HG03097 (cell line): ENCODE measurements at regions not wholly inside any gene's neighbourhood (a gene's known extent, or its start where the extent isn't known, plus 50 kb on each side); places are given as distances from the start of the nearest gene placed in this dataset.

ENCODE experiments used
- ATAC-seq: cut with Tn5 transposase; IDR thresholded peaks from one replicate; pipeline ENCODE4 v1.9.1; 2021; ENCODE audit not compliant: unreplicated experiment, low FRiP score

DNA sequence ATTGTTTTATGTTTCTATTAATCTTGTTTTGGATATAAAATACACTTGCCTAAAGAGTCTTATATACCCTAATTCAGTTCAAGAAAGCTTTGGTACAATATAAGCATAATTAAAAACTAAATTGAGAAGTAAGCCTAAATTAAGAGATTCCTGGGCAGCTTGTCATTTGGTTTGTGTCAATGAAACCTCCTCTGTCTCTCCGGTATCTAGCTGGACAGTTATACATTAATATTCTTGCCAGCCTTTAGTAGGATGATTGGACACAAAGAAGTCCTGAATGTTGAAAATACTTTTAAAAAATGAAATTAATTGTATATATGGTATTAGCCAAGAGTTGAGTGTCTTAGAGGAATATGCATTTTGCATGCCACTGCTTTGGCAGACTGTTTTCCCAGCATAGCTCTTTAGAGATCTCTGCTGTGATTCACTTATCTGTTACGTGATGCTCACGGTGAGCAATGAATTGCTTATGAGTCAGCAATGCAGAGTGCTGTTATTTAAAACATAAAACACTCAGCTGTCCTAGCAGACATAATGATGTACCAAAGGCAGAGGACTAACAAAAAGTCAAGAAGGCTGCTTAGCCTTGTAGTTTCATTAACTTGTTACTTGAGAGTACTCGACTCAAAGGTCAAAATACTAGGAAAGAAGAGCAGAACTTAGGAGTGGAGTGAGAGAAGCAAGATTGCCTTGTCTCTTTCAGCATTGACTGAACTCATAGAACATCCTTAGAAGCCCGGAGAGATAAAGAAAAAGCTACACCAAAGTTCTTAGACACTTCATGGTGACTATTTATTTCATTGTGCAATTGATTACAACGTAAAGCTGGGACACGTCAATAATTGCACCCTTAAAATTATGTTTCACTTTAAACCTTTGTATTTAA lies 1296.1 kb upstream of the PCDH7 start:
- no peak for ATAC-seq

DNA sequence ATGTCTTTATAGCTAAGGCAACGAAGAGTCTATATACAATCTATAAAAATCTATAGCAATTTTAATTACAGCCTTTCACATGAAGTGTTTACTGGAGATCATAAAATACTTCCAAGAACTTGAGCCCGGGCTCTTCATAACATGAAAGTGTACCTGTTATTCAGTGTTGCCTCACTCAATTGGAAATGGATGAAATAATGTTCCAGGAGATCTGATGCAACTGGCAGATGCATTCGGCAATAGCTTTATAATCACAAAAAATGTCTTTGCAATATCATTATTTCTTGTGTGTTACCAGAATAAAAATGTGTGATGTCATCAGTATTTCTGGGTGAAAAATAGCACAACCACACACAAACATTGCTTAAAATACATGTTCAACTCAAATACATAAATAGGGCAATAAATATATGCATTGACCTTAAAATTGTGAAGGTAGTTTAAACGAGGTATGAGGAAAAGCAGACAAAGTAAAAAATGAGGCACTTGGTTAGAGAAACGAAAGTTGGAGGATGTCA lies 1266.8 kb upstream of the PCDH7 start:
- no peak for ATAC-seq

DNA sequence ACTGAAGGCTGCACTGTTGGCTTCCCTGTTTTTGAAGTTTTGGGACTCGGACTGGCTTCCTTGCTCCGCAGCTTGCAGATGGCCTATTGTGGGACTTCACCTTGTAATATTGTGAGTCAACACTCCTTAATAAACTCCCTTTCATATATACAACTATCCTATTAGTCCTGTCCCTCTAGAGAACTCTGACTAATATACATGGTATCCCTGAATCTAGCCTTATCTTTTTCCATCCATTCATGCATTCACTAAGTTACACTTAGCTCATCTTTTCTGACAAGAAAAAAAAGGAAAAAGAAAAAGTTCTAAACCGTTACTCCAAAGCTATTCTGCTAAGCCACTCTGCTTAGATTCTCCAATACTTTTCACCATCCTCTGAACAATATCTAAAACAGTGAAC lies 1260.2 kb upstream of the PCDH7 start:
- ATAC-seq, result no peak

DNA sequence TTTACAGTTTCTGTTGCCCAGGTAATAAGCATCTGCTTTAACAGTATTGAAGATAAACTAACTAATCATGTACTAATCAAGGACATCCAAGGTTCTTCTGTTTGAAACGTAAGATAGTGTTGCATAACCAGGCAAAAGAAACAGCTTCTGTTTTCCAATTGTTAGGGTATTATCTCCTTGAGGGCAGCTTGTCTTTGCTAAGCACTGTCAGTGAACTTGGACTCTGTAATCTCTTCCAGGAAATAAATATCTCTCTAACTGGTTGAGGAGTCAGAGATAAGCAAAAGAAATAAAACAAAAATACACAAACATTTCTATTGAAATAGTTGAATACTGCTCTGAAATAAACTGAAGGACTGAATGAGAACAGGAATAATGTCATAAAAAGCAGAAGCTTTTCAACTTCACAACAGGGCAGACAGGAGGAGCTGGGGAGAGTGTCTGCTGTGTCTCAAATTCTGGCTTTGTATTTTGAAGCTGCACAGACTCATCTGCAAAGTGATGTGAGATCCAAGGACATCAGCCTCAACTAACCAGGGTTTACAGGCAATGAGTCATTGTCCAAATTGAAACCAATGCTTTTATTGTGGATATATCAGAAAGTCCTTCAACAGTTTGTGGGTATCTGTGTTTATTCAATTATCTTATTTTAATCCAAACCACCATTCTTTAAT lies 1253.0 kb upstream of the PCDH7 start:
- ATAC-seq, result no peak
